CD4-positive, alpha-beta T cell (primary cell): ENCODE measurements at regions not wholly inside any gene's neighbourhood (a gene's known extent, or its start where the extent isn't known, plus 50 kb on each side); places are given as distances from the start of the nearest gene placed in this dataset.

Experiments
- ATAC-seq: fragments of 200-7000 bp; cut with Tn5 transposase; one replicate; pipeline ENCODE4 v1.10.0; 2022; ENCODE audit warnings: mild to moderate bottlenecking; ENCODE audit not compliant: poor library complexity
- CTCF ChIA-PET: fragments of 350-600 bp; sonication (Branson Sonifier 250); formaldehyde crosslinking; loops from one replicate; lab custom pipeline; 2021; ENCODE audit warnings: antibody characterized with exemption, inconsistent platforms; lab: Charles Lee
- POLR2A ChIA-PET: fragments of 350-600 bp; sonication (Branson Sonifier 250); formaldehyde crosslinking; loops from one replicate; lab custom pipeline; 2021; ENCODE audit warnings: antibody characterized with exemption, inconsistent platforms; lab: Charles Lee
- DNase-seq, 14 experiments: peaks; one replicate each; pipeline ENCODE4 v3.0.0-alpha.2; 2013 to 2020; ENCODE audit warnings: mixed read lengths in 2 of 14
- H3K27ac ChIP-seq, 2 donors: one replicate each; pipeline versions ENCODE4 v1.5.1 to v1.7.0; 2013; ENCODE audit warnings: low read length in 2 of 2, low read depth in 1 of 2, mild to moderate bottlenecking in 1 of 2
- H3K27me3 ChIP-seq, 2 experiments: 1 replicate in 1 of 2; 2 replicates in 1 of 2; pipeline versions ENCODE4 v1.6.1 to v1.7.0; 2013; ENCODE audit warnings: low read length in 2 of 2, control low read depth in 1 of 2, mild to moderate bottlenecking in 1 of 2, moderate library complexity in 1 of 2; ENCODE audit not compliant: insufficient read depth in 2 of 2, control insufficient read depth in 1 of 2
- H3K36me3 ChIP-seq: one replicate; pipeline ENCODE4 v1.6.1; 2013; ENCODE audit warnings: low read length, control low read depth; ENCODE audit not compliant: insufficient read depth
- H3K4me1 ChIP-seq: one replicate; pipeline ENCODE4 v1.6.1; 2013; ENCODE audit warnings: low read length, control low read depth; ENCODE audit not compliant: insufficient read depth
- H3K4me3 ChIP-seq: one replicate; pipeline ENCODE4 v1.5.1; 2013; ENCODE audit warnings: mild to moderate bottlenecking, low read length, moderate library complexity
- H3K9me3 ChIP-seq, 2 experiments: 1 replicate in 1 of 2; 2 replicates in 1 of 2; pipeline versions ENCODE4 v1.6.1 to v1.7.0; 2013; ENCODE audit warnings: low read length in 2 of 2, mild to moderate bottlenecking in 2 of 2, control low read depth in 1 of 2, moderate library complexity in 1 of 2; ENCODE audit not compliant: control insufficient read depth in 1 of 2, insufficient read depth in 1 of 2
- H3K27ac Mint-ChIP-seq: one replicate; pipeline ENCODE4 v1.8.0; 2020; ENCODE audit warnings: mixed read lengths
- H3K27me3 Mint-ChIP-seq: one replicate; pipeline ENCODE4 v1.8.0; 2021; ENCODE audit warnings: mixed read lengths
- H3K36me3 Mint-ChIP-seq: one replicate; pipeline ENCODE4 v1.8.0; 2021; ENCODE audit warnings: low read depth, mixed read lengths
- H3K4me1 Mint-ChIP-seq: one replicate; pipeline ENCODE4 v1.8.0; 2021; ENCODE audit warnings: low read depth, mixed read lengths
- H3K4me3 Mint-ChIP-seq: one replicate; pipeline ENCODE4 v1.8.0; 2020; ENCODE audit warnings: mild to moderate bottlenecking, mixed read lengths
- H3K9me3 Mint-ChIP-seq: one replicate; pipeline ENCODE4 v1.8.0; 2020; ENCODE audit warnings: mixed read lengths
- CTCF ChIP-seq: fragments of 200-600 bp; IDR thresholded peaks from one replicate; pipeline ENCODE4 v1.8.0; 2022; ENCODE audit warnings: antibody characterized with exemption, mild to moderate bottlenecking
- intact Hi-C, 2 experiments: fragments of 100-400 bp; cut with DNase I in 1 of 2; cut with micrococcal nuclease in 1 of 2; formaldehyde crosslinking; loops; one replicate each; pipeline versions ENCODE4 v1.15.1 to v1.9.0; 2023 to 2025; cut with DNase I, micrococcal nuclease

- ATAC-seq (no peak), DNase-seq (no peak)
- Mint-ChIP-seq H3K36me3 (no peaks in the 10 kb centered on the region), H3K27me3 (no peaks in the 10 kb centered on the region), H3K4me3 (no peak overlapping the region), H3K4me1 (no peaks in the 10 kb centered on the region), H3K27ac (no peak overlapping the region), H3K9me3 (peaks cover 2% of the 10 kb centered on the region)
- Histone ChIP-seq H3K36me3 (no peaks in the 10 kb centered on the region), H3K4me3 (no peak overlapping the region), H3K9me3 (peaks cover 0 to 3% of the 10 kb centered on the region in 2 experiments), H3K4me1 (no peaks in the 10 kb centered on the region), H3K27me3 (no peaks in the 10 kb centered on the region), H3K27ac (no peak overlapping the region)
- TF ChIP-seq CTCF: no peak
- intact Hi-C loops: no loop called here
- ChIA-PET POLR2A (no interaction called here), CTCF (no interaction called here)
Measured at GRCh38 chr4:181677201-181677600, 566.0 kb upstream of the TENM3 start.

- CTCF ChIA-PET: no interaction called here
- Histone ChIP-seq H3K36me3 (no peaks in the 10 kb centered on the region), H3K27me3 (no peaks in the 10 kb centered on the region), H3K27ac (no peak overlapping the region), H3K9me3 (peaks cover 0 to 3% of the 10 kb centered on the region in 2 experiments), H3K4me1 (no peaks in the 10 kb centered on the region), H3K4me3 (no peak overlapping the region)
- POLR2A ChIA-PET: no interaction called here
- H3K36me3 Mint-ChIP-seq: no peaks in the 10 kb centered on the region
- H3K27me3 Mint-ChIP-seq: no peaks in the 10 kb centered on the region
- ATAC-seq: no peak
- no peaks in the 10 kb centered on the region for H3K4me1 Mint-ChIP-seq
- no peak overlapping the region for H3K4me3 Mint-ChIP-seq
- no peak for TF ChIP-seq CTCF
- peaks cover 2% of the 10 kb centered on the region for H3K9me3 Mint-ChIP-seq
- no peak for DNase-seq
- intact Hi-C loops: no loop called here
- no peak overlapping the region for H3K27ac Mint-ChIP-seq
Measured at GRCh38 chr4:181677621-181678020, 565.6 kb upstream of the TENM3 start.

DNA sequence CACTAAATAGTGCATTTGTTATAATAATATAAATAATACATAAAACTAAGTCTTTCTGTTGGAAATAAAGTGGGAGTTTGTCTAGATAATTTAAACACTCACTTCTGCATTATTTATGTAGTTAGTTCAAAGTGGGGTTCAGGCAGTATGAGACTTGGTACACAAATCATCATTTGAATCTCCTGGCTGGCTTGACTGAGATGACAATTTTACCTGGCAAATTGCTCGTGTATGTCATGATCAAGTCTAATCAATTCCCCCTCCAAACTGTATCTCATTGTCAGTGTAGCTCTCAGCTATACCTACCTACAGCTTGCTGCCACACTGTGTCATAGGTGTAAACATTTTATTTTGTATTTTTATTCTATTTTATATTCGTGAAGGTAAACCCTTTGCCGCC, 563.4 kb upstream of the TENM3 start:
- H3K27ac Mint-ChIP-seq: no peak overlapping the region
- CTCF ChIA-PET: no interaction called here
- POLR2A ChIA-PET: no interaction called here

More for the DNA sequence above, 563.4 kb upstream of the TENM3 start:
- DNase-seq: no peak
- intact Hi-C loops: no loop called here
- Histone ChIP-seq H3K27ac (no peak overlapping the region), H3K4me3 (no peak overlapping the region), H3K36me3 (no peaks in the 10 kb centered on the region), H3K9me3 (no peaks in the 10 kb centered on the region), H3K27me3 (no peaks in the 10 kb centered on the region), H3K4me1 (no peaks in the 10 kb centered on the region)
- Mint-ChIP-seq H3K9me3 (peaks cover 2% of the 10 kb centered on the region), H3K27me3 (no peaks in the 10 kb centered on the region), H3K4me3 (no peak overlapping the region), H3K4me1 (no peaks in the 10 kb centered on the region), H3K36me3 (no peaks in the 10 kb centered on the region)
- TF ChIP-seq CTCF: no peak
- ATAC-seq: no peak
